Brain microvascular endothelial cell (primary cell): ENCODE measurements at regions not wholly inside any gene's neighbourhood (a gene's known extent, or its start where the extent isn't known, plus 50 kb on each side); places are given as distances from the start of the nearest gene placed in this dataset.

ENCODE experiments used
- DNase-seq: peaks from one replicate; pipeline ENCODE4 v3.0.0-alpha.2; 2020
- H3K27ac ChIP-seq: fragments of 250-450 bp; sonication (Bioruptor Pico); 2 replicates; pipeline ENCODE4 v1.5.1; 2020; ENCODE audit warnings: mild to moderate bottlenecking, moderate library complexity
- H3K27me3 ChIP-seq: fragments of 250-450 bp; sonication (Bioruptor Pico); replicated peaks from 2 replicates; pipeline ENCODE4 v1.5.1; 2020; ENCODE audit warnings: mild to moderate bottlenecking
- H3K36me3 ChIP-seq: fragments of 250-450 bp; sonication (Bioruptor Pico); replicated peaks from 2 replicates; pipeline ENCODE4 v1.5.1; 2020; ENCODE audit warnings: mild to moderate bottlenecking
- H3K4me3 ChIP-seq: 2 replicates; pipeline ENCODE4 v1.5.1; 2011; ENCODE audit warnings: low read depth, mild to moderate bottlenecking, control low read depth, low read length, moderate library complexity
- CTCF ChIP-seq: IDR thresholded peaks from 2 replicates; pipeline ENCODE4 v1.5.1; 2011; ENCODE audit warnings: low read depth, mild to moderate bottlenecking, moderate library complexity, low read length, control low read depth, inconsistent platforms; ENCODE audit errors: missing control alignments
- in situ Hi-C: cut with HindIII; loops from 2 replicates; pipeline ENCODE4 v1.10.0; 2017; ENCODE audit warnings: low sequenced_read_pairs, low pct_ligation_motif_present

- H3K4me3 ChIP-seq = no peak overlapping the region
- no peak for TF ChIP-seq CTCF
- in situ Hi-C loops = no loop called here
- no peak overlapping the region for H3K27ac ChIP-seq
- no peaks in the 10 kb centered on the region for H3K27me3 ChIP-seq
- DNase-seq = no peak
- H3K36me3 ChIP-seq = no peaks in the 10 kb centered on the region
Measured at GRCh38 chr9:20152151-20152725, 363.4 kb upstream of the SLC24A2 start.

- in situ Hi-C loops = no loop called here
Measured at GRCh38 chr9:20148416-20148815, 359.6 kb upstream of the SLC24A2 start.

GRCh38 chr9:20144197-20144596 lies 355.4 kb upstream of the SLC24A2 start:
- DNase-seq = peak; percentile 18
- TF ChIP-seq CTCF = no peak
- Histone ChIP-seq H3K36me3 (no peaks in the 10 kb centered on the region), H3K27ac (no peak overlapping the region), H3K4me3 (peak overlapping the region; percentile 34), H3K27me3 (no peaks in the 10 kb centered on the region)
- in situ Hi-C loops = no loop called here

More at GRCh38 chr9:20148416-20148815, 359.6 kb upstream of the SLC24A2 start:
- DNase-seq = no peak
- Histone ChIP-seq H3K4me3 (no peak overlapping the region), H3K27me3 (no peaks in the 10 kb centered on the region), H3K36me3 (no peaks in the 10 kb centered on the region), H3K27ac (no peak overlapping the region)
- TF ChIP-seq CTCF = no peak

- Histone ChIP-seq H3K27ac (no peak overlapping the region), H3K4me3 (no peak overlapping the region), H3K36me3 (no peaks in the 10 kb centered on the region), H3K27me3 (no peaks in the 10 kb centered on the region)
- TF ChIP-seq CTCF = no peak
- no peak for DNase-seq
- in situ Hi-C loops = no loop called here
Measured at GRCh38 chr9:20139763-20140290, 351.0 kb upstream of the SLC24A2 start.

- in situ Hi-C loops = no loop called here
- Histone ChIP-seq H3K27ac (no peak overlapping the region), H3K36me3 (no peaks in the 10 kb centered on the region), H3K27me3 (no peaks in the 10 kb centered on the region), H3K4me3 (no peak overlapping the region)
- DNase-seq = no peak
- TF ChIP-seq CTCF = no peak
Measured at GRCh38 chr9:20138841-20139240, 350.0 kb upstream of the SLC24A2 start.

- H3K4me3 ChIP-seq = no peak overlapping the region
- no peak for TF ChIP-seq CTCF
- H3K27me3 ChIP-seq = no peaks in the 10 kb centered on the region
- no peak for DNase-seq
- no peaks in the 10 kb centered on the region for H3K36me3 ChIP-seq
- in situ Hi-C loops = no loop called here
- no peak overlapping the region for H3K27ac ChIP-seq
Measured at GRCh38 chr9:20138116-20138515, 349.3 kb upstream of the SLC24A2 start.
